ENCODE measurements at regions not wholly inside any gene's neighbourhood (a gene's known extent, or its start where the extent isn't known, plus 50 kb on each side); places are given as distances from the start of the nearest gene placed in this dataset.

DNA sequence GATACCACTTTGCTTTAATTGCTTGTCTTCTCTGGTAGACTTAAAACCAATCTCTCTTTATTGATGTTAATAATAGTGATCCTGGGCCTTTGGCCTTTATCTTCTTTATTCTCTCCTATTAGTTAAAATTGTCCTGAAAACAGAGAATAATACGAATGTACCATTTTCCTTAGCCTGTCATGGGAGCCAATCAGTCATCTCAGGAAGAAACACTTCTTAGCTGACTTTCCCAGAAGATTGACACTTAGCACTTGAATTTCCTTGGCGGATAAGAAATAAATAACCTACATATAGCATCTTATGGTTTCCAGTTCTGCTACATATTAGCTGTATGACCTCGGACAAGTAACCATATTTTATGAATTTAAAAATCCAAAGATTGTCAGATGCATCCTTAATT, 338.4 kb upstream of the SLC14A2 start:
- H3K4me1 Mint-ChIP-seq = no peaks in the 10 kb centered on the region
- peaks cover 3% of the 10 kb centered on the region for H3K9me3 Mint-ChIP-seq
- ATAC-seq (ENCODE audit: low read depth) = no peak
- H3K27ac Mint-ChIP-seq = no peak overlapping the region
- ChIA-PET POLR2A (no interaction called here), CTCF (interaction anchor here (1.0 to 2.4 kb wide), 2 partner anchors 9 to 108 kb away, joined by 3 to 6 read pairs; no protein-coding TSS in a partner anchor)
- H3K4me3 Mint-ChIP-seq = no peak overlapping the region
- no peaks in the 10 kb centered on the region for H3K36me3 Mint-ChIP-seq (ENCODE audit: low read depth)
- DNase-seq = no peak
- intact Hi-C loops (cut with micrococcal nuclease) = no loop called here
- H3K27me3 Mint-ChIP-seq = no peaks in the 10 kb centered on the region
- TF ChIP-seq, protein P1, sequence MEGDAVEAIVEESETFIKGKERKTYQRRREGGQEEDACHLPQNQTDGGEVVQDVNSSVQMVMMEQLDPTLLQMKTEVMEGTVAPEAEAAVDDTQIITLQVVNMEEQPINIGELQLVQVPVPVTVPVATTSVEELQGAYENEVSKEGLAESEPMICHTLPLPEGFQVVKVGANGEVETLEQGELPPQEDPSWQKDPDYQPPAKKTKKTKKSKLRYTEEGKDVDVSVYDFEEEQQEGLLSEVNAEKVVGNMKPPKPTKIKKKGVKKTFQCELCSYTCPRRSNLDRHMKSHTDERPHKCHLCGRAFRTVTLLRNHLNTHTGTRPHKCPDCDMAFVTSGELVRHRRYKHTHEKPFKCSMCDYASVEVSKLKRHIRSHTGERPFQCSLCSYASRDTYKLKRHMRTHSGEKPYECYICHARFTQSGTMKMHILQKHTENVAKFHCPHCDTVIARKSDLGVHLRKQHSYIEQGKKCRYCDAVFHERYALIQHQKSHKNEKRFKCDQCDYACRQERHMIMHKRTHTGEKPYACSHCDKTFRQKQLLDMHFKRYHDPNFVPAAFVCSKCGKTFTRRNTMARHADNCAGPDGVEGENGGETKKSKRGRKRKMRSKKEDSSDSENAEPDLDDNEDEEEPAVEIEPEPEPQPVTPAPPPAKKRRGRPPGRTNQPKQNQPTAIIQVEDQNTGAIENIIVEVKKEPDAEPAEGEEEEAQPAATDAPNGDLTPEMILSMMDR (IDR thresholded peaks at IDR 0.05) = no peak

DNA sequence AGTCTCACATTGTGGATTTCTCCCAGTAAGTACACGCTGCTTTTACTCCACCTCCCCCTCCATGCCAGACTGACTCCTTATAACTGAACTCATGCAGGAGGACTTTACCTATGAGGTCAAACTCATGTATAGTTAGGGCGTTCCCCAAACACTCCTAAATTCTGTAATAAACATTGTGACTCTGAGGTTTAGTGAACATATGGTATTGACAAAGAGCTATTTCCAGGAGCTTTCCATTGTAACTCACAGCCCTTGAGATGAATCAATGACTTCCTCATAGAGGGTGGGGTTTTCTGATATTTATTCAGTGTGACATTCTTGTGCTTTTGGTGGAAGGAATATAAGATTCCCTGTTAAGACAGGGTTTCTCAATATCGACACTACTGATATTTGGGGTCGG, 337.4 kb upstream of the SLC14A2 start:
- Mint-ChIP-seq H3K9me3 (peaks cover 3% of the 10 kb centered on the region), H3K4me3 (no peak overlapping the region), H3K27ac (no peak overlapping the region), H3K27me3 (peaks cover 2% of the 10 kb centered on the region), H3K36me3 (ENCODE audit: low read depth) (no peaks in the 10 kb centered on the region), H3K4me1 (no peaks in the 10 kb centered on the region)
- intact Hi-C loops (cut with micrococcal nuclease) = no loop called here
- CTCF ChIA-PET = no interaction called here
- no peak for DNase-seq
- TF ChIP-seq, protein P1 (IDR thresholded peaks at IDR 0.05) = no peak
- POLR2A ChIA-PET = no interaction called here
- no peak for ATAC-seq (ENCODE audit: low read depth)

DNA sequence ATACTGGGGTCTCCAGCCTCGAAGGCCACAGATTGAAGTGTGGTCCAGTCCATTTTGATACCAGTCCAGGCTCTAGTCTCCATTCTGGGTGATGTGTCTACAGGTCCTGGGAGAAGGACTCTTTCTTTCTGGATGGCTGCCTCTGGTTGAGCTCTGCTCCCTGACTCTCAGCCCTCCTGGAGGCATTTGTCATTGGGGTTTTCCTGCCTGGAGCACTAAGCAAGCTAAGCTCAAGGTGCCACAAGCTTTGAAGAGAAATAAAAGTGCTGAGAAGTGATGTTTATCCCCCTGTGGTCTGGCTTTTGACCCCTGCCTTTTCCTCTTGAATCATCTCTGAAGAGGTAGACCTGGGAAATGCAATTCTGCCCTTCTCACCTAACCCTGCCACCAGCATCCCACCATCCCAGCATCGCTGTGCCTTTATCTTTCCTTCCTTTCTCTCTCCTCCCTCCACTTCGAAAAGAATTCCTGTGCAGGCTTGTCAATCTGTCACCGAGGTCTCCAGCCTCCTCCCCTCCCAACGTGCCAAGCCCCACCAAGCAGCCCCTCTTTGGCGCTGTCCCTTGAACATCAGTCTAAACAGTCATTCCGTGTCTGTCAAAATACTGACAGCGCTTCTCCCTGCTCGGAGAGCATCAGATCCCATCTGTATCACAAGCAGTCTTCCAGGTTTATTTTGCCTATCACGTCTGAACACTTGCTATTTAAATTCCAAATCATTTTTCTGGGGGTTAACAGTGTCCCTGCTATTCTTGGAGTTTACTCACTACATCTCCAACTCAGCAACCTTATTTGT, 334.6 kb upstream of the SLC14A2 start:
- ChIA-PET CTCF (no interaction called here), POLR2A (no interaction called here)
- no peak for ATAC-seq (ENCODE audit: low read depth)
- Mint-ChIP-seq H3K36me3 (ENCODE audit: low read depth) (no peaks in the 10 kb centered on the region), H3K4me1 (no peaks in the 10 kb centered on the region), H3K27me3 (peaks cover 2% of the 10 kb centered on the region), H3K9me3 (peaks cover under 1% of the 10 kb centered on the region), H3K4me3 (no peak overlapping the region), H3K27ac (no peak overlapping the region)
- TF ChIP-seq, protein P1 (IDR thresholded peaks at IDR 0.05) = no peak
- intact Hi-C loops (cut with micrococcal nuclease) = no loop called here
- DNase-seq = no peak

DNA sequence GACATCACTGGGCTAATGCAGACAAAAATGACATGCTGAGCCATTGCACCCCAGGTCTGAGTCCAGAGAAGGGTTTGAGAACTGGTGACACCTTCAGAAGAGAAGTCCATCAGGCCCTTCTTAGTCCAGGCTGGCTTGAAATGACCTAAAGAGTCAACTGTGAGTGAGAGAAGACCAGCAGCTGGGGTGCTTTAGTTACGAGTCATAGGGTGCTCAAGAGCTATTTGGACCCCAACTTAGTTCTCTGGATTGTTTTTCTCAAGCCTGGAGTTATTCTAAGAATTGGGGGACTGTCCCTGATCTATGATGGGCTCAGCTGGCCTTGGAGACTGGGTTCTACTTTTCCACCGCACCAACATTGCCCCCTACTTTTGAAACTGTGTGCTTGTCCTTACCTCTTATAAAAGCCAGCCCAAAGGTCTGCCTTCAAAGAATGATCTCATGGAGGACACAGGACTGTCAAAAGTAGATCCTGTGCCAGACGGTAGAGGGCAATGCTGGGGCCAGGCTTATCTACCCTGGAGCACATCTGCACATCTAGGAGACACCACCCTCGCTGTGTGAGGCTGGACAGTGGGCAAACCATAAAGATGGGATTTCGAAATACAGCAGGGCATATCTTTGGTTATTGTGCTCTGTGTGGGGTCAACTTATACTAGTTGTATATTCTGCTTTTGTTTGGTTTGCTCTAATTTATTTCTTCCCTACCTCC, 333.0 kb upstream of the SLC14A2 start:
- POLR2A ChIA-PET = no interaction called here
- CTCF ChIA-PET = no interaction called here
- Mint-ChIP-seq H3K27ac (no peak overlapping the region), H3K4me1 (peaks cover 2% of the 10 kb centered on the region), H3K27me3 (peaks cover 2% of the 10 kb centered on the region), H3K4me3 (no peak overlapping the region), H3K9me3 (no peaks in the 10 kb centered on the region), H3K36me3 (ENCODE audit: low read depth) (no peaks in the 10 kb centered on the region)
- intact Hi-C loops (cut with micrococcal nuclease) = no loop called here
- ATAC-seq (ENCODE audit: low read depth) = no peak
- TF ChIP-seq, protein P1 (IDR thresholded peaks at IDR 0.05) = no peak
- no peak for DNase-seq

DNA sequence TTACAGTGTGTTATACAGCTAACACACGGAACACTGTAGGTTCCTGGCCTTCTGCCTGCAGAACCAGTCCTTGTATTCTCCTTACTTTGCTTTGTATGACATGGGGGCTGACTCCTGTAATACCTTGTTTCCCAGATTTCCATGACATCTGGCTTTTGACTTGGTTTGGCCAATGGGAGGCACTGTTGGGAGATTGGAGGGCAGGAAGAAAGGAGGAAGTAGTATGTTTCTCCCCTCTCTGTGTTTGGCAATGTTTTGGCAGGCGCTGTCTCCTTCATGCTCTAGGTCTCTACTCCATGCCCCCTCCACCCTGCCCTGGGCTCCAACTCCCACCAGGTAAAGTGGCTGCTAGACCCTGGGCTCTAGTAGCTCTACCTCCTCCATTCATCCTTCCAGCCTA, 331.1 kb upstream of the SLC14A2 start:
- Mint-ChIP-seq H3K36me3 (ENCODE audit: low read depth) (no peaks in the 10 kb centered on the region), H3K4me1 (peaks cover 2% of the 10 kb centered on the region), H3K9me3 (no peaks in the 10 kb centered on the region), H3K4me3 (no peak overlapping the region), H3K27ac (no peak overlapping the region), H3K27me3 (peaks cover 2% of the 10 kb centered on the region)
- intact Hi-C loops (cut with micrococcal nuclease) = no loop called here
- no peak for ATAC-seq (ENCODE audit: low read depth)
- no peak for DNase-seq
- POLR2A ChIA-PET = no interaction called here
- CTCF ChIA-PET = no interaction called here
- TF ChIP-seq, protein P1 (IDR thresholded peaks at IDR 0.05) = no peak
